Naive B cell (primary cell): ENCODE measurements at regions not wholly inside any gene's neighbourhood (a gene's known extent, or its start where the extent isn't known, plus 50 kb on each side); places are given as distances from the start of the nearest gene placed in this dataset.

Experiments used
- ATAC-seq, 2 donors: fragments of 150-1000 bp; cut with Tn5 transposase; 2 replicates each; pipeline ENCODE4 v1.10.0; 2021; ENCODE audit warnings: low read depth in 2 of 2, mild to moderate bottlenecking in 2 of 2, moderate library complexity in 2 of 2
- DNase-seq: peaks from one replicate; pipeline ENCODE4 v3.0.0; 2022
- H3K27ac Mint-ChIP-seq, 6 donors: one replicate each; pipeline ENCODE4 v1.8.0; 2020 to 2022; ENCODE audit warnings: mild to moderate bottlenecking in 6 of 6, mixed read lengths in 6 of 6, moderate library complexity in 5 of 6, inconsistent platforms in 2 of 6
- H3K27me3 Mint-ChIP-seq, 3 donors: one replicate each; pipeline ENCODE4 v1.8.0; 2021 to 2022; ENCODE audit warnings: mixed read lengths in 3 of 3, mild to moderate bottlenecking in 1 of 3
- H3K36me3 Mint-ChIP-seq, 2 donors: one replicate each; pipeline ENCODE4 v1.8.0; 2020 to 2022; ENCODE audit warnings: mixed read lengths in 2 of 2, inconsistent platforms in 1 of 2, mild to moderate bottlenecking in 1 of 2
- H3K4me1 Mint-ChIP-seq, 3 donors: one replicate each; pipeline ENCODE4 v1.8.0; 2020 to 2022; ENCODE audit warnings: mixed read lengths in 3 of 3, inconsistent platforms in 1 of 3, mild to moderate bottlenecking in 1 of 3, moderate library complexity in 1 of 3
- H3K4me3 Mint-ChIP-seq, 8 donors: one replicate each; pipeline ENCODE4 v1.8.0; 2020 to 2022; ENCODE audit warnings: mild to moderate bottlenecking in 8 of 8, mixed read lengths in 8 of 8, moderate library complexity in 8 of 8, inconsistent platforms in 2 of 8
- H3K9me3 Mint-ChIP-seq, 7 donors: one replicate each; pipeline ENCODE4 v1.8.0; 2020 to 2022; ENCODE audit warnings: mixed read lengths in 7 of 7, mild to moderate bottlenecking in 5 of 7, inconsistent platforms in 2 of 7, moderate library complexity in 1 of 7

DNA sequence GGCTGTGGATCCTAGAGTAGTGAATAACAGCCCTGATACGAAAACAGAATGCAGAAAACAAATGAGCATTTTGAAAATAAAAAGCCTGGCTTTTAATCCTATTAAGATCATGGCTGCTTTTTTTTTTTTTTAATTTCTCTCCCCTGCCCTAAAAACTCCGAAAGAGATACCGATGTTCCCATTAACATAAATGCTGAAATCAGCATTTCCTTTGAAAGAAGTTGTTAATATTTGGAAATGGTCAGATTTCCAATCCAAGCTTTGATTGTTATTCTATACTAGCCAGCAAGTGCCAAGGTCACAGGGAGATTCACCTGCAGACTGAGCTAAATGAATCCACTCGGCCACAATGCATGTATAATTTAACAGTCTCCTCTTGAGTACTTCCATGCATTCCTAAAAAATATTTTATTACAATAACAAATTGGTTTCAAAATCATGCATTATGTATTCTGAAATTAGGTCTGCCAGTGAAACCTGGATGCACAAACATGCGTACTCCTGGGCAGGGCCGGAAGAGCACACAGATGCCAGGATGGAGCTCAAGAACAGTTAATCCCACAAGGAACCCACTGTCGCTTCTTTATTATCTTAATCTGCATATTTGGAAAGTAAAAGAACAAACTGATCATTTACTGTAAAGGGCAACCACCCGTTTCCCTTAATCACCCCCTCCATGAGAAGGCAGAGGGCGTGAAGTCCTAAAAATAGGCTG lies 521.5 kb upstream of the ZFHX3 start:
- Mint-ChIP-seq H3K27ac (no peak overlapping the region), H3K4me1 (no peaks in the 10 kb centered on the region), H3K9me3 (peaks cover 0 to 7% (median 2%) of the 10 kb centered on the region in 7 donors), H3K36me3 (no peaks in the 10 kb centered on the region), H3K27me3 (peaks cover 16 to 23% (median 21%) of the 10 kb centered on the region in 3 donors), H3K4me3 (no peak overlapping the region)
- DNase-seq (no peak), ATAC-seq (no peak)

DNA sequence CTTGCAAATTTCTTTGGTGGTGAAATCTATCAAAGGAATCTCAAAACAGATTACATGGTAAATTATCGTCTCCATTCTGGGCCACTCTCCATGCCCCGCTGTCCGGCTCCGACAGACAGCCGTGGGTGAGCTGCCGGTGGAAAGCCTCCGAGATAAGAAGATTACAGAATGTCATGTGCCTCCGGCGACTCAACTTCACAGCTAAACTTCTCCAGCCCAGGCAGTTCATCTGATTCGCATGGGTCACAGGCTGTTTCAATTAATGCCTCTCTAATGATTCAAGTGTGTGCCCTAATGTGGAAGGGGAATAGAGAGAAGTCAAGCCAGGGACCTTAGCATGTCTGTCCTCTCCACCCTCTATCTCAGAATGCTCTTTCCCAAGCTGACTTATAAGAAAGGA lies 520.8 kb upstream of the ZFHX3 start:
- H3K4me3 Mint-ChIP-seq = no peak overlapping the region
- ATAC-seq = no peak
- no peaks in the 10 kb centered on the region for H3K4me1 Mint-ChIP-seq
- peaks cover 0 to 7% (median 2%) of the 10 kb centered on the region in 7 donors for H3K9me3 Mint-ChIP-seq
- H3K36me3 Mint-ChIP-seq = no peaks in the 10 kb centered on the region
- no peak overlapping the region for H3K27ac Mint-ChIP-seq
- DNase-seq = no peak
- peaks cover 16 to 22% (median 19%) of the 10 kb centered on the region in 3 donors for H3K27me3 Mint-ChIP-seq

DNA sequence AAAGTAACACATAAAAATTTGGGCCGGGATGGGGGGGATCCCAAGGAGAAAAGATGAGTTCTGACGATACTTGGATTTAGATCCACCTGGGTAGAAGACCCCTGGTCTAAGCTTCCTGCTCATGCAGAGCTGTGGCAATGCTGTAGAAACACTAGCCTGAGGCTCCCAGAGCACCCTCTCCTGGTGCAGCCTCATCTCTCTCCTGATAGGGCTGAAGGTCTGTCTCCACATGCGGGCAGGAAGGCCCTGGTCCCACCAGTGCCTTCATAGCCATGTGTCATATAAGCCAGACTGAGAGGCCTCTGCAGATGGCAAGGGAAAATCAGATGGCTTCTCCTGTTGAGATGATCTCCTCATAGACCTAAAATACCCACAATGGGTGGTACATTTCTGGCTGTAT lies 518.0 kb upstream of the ZFHX3 start:
- H3K27ac Mint-ChIP-seq = no peak overlapping the region
- H3K4me3 Mint-ChIP-seq = no peak overlapping the region
- H3K4me1 Mint-ChIP-seq = no peaks in the 10 kb centered on the region
- H3K36me3 Mint-ChIP-seq = no peaks in the 10 kb centered on the region
- H3K27me3 Mint-ChIP-seq = peaks cover 16 to 25% (median 22%) of the 10 kb centered on the region in 3 donors
- DNase-seq = no peak
- H3K9me3 Mint-ChIP-seq = peaks cover 0 to 7% (median 2%) of the 10 kb centered on the region in 7 donors
- no peak for ATAC-seq

GRCh38 chr16:73565263-73565662 lies 517.3 kb upstream of the ZFHX3 start:
- DNase-seq (no peak), ATAC-seq (no peak)
- Mint-ChIP-seq H3K27ac (no peak overlapping the region), H3K36me3 (no peaks in the 10 kb centered on the region), H3K27me3 (peaks cover 16 to 25% (median 22%) of the 10 kb centered on the region in 3 donors), H3K4me3 (no peak overlapping the region), H3K4me1 (no peaks in the 10 kb centered on the region), H3K9me3 (peaks cover 0 to 7% (median 3%) of the 10 kb centered on the region in 7 donors)

DNA sequence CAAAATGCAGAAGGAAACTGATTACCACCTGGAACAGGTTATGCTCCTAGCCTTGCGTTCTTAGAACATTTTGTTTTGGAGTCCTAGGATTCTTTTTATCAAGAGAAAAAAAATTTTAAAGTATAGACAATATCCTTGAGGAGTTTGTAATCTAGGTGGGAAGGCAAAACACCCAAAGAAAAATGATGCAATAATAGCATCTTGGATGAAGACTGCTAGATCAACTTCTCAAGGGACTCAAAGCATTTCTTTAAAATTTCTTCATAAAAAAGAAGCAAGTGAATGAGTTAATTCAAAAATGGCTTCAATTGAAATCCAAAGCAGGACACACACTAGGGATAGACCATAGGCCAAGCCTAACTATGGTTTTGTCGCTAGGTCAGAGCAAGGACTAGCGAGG lies 515.8 kb upstream of the ZFHX3 start:
- ATAC-seq (no peak), DNase-seq (no peak)
- Mint-ChIP-seq H3K9me3 (peaks cover 0 to 7% (median 3%) of the 10 kb centered on the region in 7 donors), H3K27me3 (peaks cover 11 to 16% (median 16%) of the 10 kb centered on the region in 3 donors), H3K27ac (no peak overlapping the region), H3K4me3 (no peak overlapping the region), H3K36me3 (no peaks in the 10 kb centered on the region), H3K4me1 (no peaks in the 10 kb centered on the region)

DNA sequence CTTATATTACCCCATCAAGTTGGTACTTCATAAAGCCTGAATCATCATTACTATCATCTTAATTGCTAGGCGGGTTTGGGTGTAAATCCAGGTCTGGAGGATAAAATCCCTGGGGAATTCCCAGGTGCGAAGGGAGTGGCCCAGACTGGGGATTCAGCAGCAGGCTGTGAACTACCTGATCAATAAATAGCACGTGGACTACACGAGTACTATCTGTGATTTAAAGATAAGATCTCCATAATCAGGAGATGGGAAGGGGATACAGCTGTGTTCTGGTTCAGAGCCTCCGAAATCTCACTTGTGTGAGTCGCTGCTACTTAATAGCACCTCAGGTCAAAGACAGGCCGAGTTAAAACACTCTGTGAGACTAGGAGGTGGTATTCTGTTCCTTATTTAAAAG lies 512.6 kb upstream of the ZFHX3 start:
- no peak overlapping the region for H3K4me3 Mint-ChIP-seq
- H3K27ac Mint-ChIP-seq = no peak overlapping the region
- DNase-seq = no peak
- peaks cover 0 to 7% (median 6%) of the 10 kb centered on the region in 3 donors for H3K27me3 Mint-ChIP-seq
- ATAC-seq = no peak
- H3K36me3 Mint-ChIP-seq = no peaks in the 10 kb centered on the region
- H3K9me3 Mint-ChIP-seq = peaks cover 0 to 4% (median 2%) of the 10 kb centered on the region in 7 donors
- H3K4me1 Mint-ChIP-seq = no peaks in the 10 kb centered on the region

DNA sequence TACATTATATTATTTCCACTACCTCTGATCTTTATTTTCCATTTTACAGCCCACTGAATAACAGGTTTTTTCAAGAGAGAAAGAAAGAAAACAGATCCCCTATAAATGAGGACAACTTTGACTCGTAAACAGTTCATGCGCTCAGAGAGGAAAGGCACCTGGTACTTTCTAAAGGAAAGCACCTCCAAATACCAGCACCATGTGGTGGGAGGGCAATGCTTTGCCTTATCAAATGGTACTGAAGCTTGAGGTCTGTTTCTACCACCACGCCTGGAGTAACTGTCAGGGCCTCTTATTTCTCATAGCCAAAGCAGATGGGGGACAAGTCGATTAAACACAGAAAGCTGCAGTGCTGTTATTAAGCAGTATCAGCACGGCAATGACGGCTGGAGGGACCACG lies 510.3 kb upstream of the ZFHX3 start:
- Mint-ChIP-seq H3K27ac (no peak overlapping the region), H3K27me3 (peaks cover 0 to 6% (median 3%) of the 10 kb centered on the region in 3 donors), H3K9me3 (peaks cover 0 to 3% (median 0%) of the 10 kb centered on the region in 7 donors), H3K36me3 (no peaks in the 10 kb centered on the region), H3K4me1 (no peaks in the 10 kb centered on the region), H3K4me3 (no peak overlapping the region)
- no peak for DNase-seq
- no peak for ATAC-seq

GRCh38 chr16:73553941-73554660 lies 506.2 kb upstream of the ZFHX3 start:
- Mint-ChIP-seq H3K36me3 (no peaks in the 10 kb centered on the region), H3K9me3 (peaks cover 0 to 3% (median 0%) of the 10 kb centered on the region in 7 donors), H3K4me3 (no peak overlapping the region), H3K4me1 (no peaks in the 10 kb centered on the region), H3K27me3 (peaks cover 14 to 25% (median 23%) of the 10 kb centered on the region in 3 donors), H3K27ac (no peak overlapping the region)
- ATAC-seq = no peak
- no peak for DNase-seq

- H3K27me3 Mint-ChIP-seq = peaks cover 34 to 50% (median 49%) of the 10 kb centered on the region in 3 donors
- no peaks in the 10 kb centered on the region for H3K36me3 Mint-ChIP-seq
- no peak for ATAC-seq
- peaks cover 0 to 3% (median 0%) of the 10 kb centered on the region in 7 donors for H3K9me3 Mint-ChIP-seq
- H3K4me3 Mint-ChIP-seq = no peak overlapping the region
- peaks cover 0 to 2% (median 0%) of the 10 kb centered on the region in 3 donors for H3K4me1 Mint-ChIP-seq
- H3K27ac Mint-ChIP-seq = no peak overlapping the region
- no peak for DNase-seq
Observed at GRCh38 chr16:73549984-73550631, 502.2 kb upstream of the ZFHX3 start.

GRCh38 chr16:73547552-73548403 lies 499.9 kb upstream of the ZFHX3 start:
- H3K36me3 Mint-ChIP-seq = no peaks in the 10 kb centered on the region
- peaks cover 0 to 2% (median 0%) of the 10 kb centered on the region in 3 donors for H3K4me1 Mint-ChIP-seq
- peak overlapping the region in 1 of 6 donors; percentile 39 for H3K27ac Mint-ChIP-seq
- ATAC-seq = no peak
- DNase-seq = no peak
- H3K27me3 Mint-ChIP-seq = peaks cover 53 to 73% (median 69%) of the 10 kb centered on the region in 3 donors
- H3K9me3 Mint-ChIP-seq = peaks cover 0 to 3% (median 0%) of the 10 kb centered on the region in 7 donors
- H3K4me3 Mint-ChIP-seq = no peak overlapping the region

GRCh38 chr16:73546341-73546845 lies 498.5 kb upstream of the ZFHX3 start:
- peaks cover 55 to 74% (median 70%) of the 10 kb centered on the region in 3 donors for H3K27me3 Mint-ChIP-seq
- peaks cover 0 to 2% (median 0%) of the 10 kb centered on the region in 3 donors for H3K4me1 Mint-ChIP-seq
- no peak for ATAC-seq

GRCh38 chr16:73545755-73546154 lies 497.8 kb upstream of the ZFHX3 start:
- Mint-ChIP-seq H3K9me3 (peaks cover 0 to 2% (median 0%) of the 10 kb centered on the region in 7 donors), H3K4me3 (no peak overlapping the region), H3K36me3 (no peaks in the 10 kb centered on the region), H3K27me3 (peaks cover 52 to 78% (median 68%) of the 10 kb centered on the region in 3 donors), H3K27ac (no peak overlapping the region), H3K4me1 (peaks cover 0 to 2% (median 0%) of the 10 kb centered on the region in 3 donors)
- DNase-seq (no peak), ATAC-seq (no peak)

More at GRCh38 chr16:73546341-73546845, 498.5 kb upstream of the ZFHX3 start:
- H3K36me3 Mint-ChIP-seq = no peaks in the 10 kb centered on the region
- DNase-seq = no peak
- H3K4me3 Mint-ChIP-seq = no peak overlapping the region
- peaks cover 0 to 2% (median 0%) of the 10 kb centered on the region in 7 donors for H3K9me3 Mint-ChIP-seq
- no peak overlapping the region for H3K27ac Mint-ChIP-seq
